Osteocyte (in vitro differentiated cells): ENCODE measurements at regions not wholly inside any gene's neighbourhood (a gene's known extent, or its start where the extent isn't known, plus 50 kb on each side); places are given as distances from the start of the nearest gene placed in this dataset.

ENCODE experiments used
- DNase-seq: peaks from one replicate; pipeline ENCODE4 v3.0.0; 2021; ENCODE audit warnings: mixed read lengths; ENCODE audit not compliant: unreplicated experiment; ENCODE audit errors: extremely low spot score
- H3K27ac Mint-ChIP-seq: one replicate; pipeline ENCODE4 v1.8.0; 2021; ENCODE audit warnings: mild to moderate bottlenecking, mixed read lengths; ENCODE audit not compliant: unreplicated experiment
- H3K27me3 Mint-ChIP-seq: one replicate; pipeline ENCODE4 v1.8.0; 2021; ENCODE audit warnings: mixed read lengths; ENCODE audit not compliant: unreplicated experiment
- H3K36me3 Mint-ChIP-seq: one replicate; pipeline ENCODE4 v1.8.0; 2021; ENCODE audit warnings: mixed read lengths; ENCODE audit not compliant: unreplicated experiment
- H3K4me1 Mint-ChIP-seq: one replicate; pipeline ENCODE4 v1.8.0; 2021; ENCODE audit warnings: mixed read lengths; ENCODE audit not compliant: unreplicated experiment
- H3K4me3 Mint-ChIP-seq: one replicate; pipeline ENCODE4 v1.8.0; 2021; ENCODE audit warnings: mild to moderate bottlenecking, moderate library complexity, mixed read lengths; ENCODE audit not compliant: unreplicated experiment
- H3K9me3 Mint-ChIP-seq: one replicate; pipeline ENCODE4 v1.8.0; 2021; ENCODE audit warnings: mixed read lengths; ENCODE audit not compliant: unreplicated experiment
- TF ChIP-seq, protein P1 (sequence below): fragments of 200-600 bp; sonication (generic); IDR thresholded peaks from 2 replicates; pipeline ENCODE4 v1.5.0; 2021; ENCODE audit warnings: antibody characterized with exemption, mild to moderate bottlenecking, moderate library complexity

DNA sequence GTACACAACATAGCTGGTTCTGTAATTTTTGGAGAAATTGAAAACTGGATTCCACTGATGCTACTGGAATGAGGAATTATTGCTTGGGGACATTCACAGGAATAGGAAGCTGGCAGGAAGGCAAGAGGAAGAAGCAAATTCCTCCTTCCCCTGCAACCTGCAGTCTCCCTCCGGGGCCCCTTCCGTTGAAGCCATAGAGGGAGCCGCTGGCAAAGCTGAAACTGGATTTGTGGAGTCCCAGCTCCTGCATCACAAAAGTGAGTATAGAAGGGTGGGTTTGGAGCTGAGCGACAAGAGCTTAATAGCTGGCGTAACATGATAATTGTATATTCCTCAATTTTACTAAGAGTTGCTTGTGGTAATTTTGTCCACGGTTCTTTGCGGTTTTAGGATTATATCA is 190.8 kb downstream of the ADRA2A start:
- Mint-ChIP-seq H3K9me3 (no peaks in the 10 kb centered on the region), H3K4me3 (no peak overlapping the region), H3K27ac (no peak overlapping the region), H3K27me3 (no peaks in the 10 kb centered on the region), H3K4me1 (no peaks in the 10 kb centered on the region), H3K36me3 (no peaks in the 10 kb centered on the region)
- DNase-seq = no peak
- TF ChIP-seq, protein P1, sequence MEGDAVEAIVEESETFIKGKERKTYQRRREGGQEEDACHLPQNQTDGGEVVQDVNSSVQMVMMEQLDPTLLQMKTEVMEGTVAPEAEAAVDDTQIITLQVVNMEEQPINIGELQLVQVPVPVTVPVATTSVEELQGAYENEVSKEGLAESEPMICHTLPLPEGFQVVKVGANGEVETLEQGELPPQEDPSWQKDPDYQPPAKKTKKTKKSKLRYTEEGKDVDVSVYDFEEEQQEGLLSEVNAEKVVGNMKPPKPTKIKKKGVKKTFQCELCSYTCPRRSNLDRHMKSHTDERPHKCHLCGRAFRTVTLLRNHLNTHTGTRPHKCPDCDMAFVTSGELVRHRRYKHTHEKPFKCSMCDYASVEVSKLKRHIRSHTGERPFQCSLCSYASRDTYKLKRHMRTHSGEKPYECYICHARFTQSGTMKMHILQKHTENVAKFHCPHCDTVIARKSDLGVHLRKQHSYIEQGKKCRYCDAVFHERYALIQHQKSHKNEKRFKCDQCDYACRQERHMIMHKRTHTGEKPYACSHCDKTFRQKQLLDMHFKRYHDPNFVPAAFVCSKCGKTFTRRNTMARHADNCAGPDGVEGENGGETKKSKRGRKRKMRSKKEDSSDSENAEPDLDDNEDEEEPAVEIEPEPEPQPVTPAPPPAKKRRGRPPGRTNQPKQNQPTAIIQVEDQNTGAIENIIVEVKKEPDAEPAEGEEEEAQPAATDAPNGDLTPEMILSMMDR = no peak

DNA sequence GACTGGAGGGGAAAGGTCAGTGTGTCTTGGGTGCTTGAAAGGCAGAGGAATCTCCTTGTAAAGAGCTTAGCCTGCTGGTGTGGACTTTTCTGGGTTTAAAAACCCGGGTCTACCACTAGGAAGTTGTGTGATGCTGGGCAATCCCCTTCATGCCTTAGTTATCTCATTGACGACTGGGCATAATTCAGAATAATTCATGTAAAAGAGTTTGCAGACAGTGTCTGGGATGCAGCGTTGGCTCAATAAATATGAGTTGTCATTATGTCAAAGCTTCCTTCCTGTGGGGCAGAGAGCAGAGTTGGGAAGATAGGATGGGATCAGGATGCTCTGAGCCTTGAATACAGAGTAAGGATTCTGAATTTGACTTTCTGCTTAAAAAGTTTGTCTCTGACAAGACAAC is 196.4 kb downstream of the ADRA2A start:
- H3K4me3 Mint-ChIP-seq = no peak overlapping the region
- H3K9me3 Mint-ChIP-seq = no peaks in the 10 kb centered on the region
- TF ChIP-seq, protein P1 = no peak
- no peaks in the 10 kb centered on the region for H3K36me3 Mint-ChIP-seq
- no peaks in the 10 kb centered on the region for H3K4me1 Mint-ChIP-seq
- no peak overlapping the region for H3K27ac Mint-ChIP-seq
- peaks cover 3% of the 10 kb centered on the region for H3K27me3 Mint-ChIP-seq
- no peak for DNase-seq

GRCh38 chr10:111273635-111274034 is 196.8 kb downstream of the ADRA2A start:
- no peak overlapping the region for H3K4me3 Mint-ChIP-seq
- no peak overlapping the region for H3K27ac Mint-ChIP-seq
- H3K36me3 Mint-ChIP-seq = no peaks in the 10 kb centered on the region
- H3K27me3 Mint-ChIP-seq = peaks cover 5% of the 10 kb centered on the region
- H3K4me1 Mint-ChIP-seq = no peaks in the 10 kb centered on the region
- TF ChIP-seq, protein P1 = no peak
- H3K9me3 Mint-ChIP-seq = no peaks in the 10 kb centered on the region
- DNase-seq = no peak

- H3K27ac Mint-ChIP-seq = no peak overlapping the region
These were observed 198.3 kb downstream of the ADRA2A start for GRCh38 chr10:111275091-111275490.

GRCh38 chr10:111277661-111278060 is 200.8 kb downstream of the ADRA2A start:
- Mint-ChIP-seq H3K36me3 (no peaks in the 10 kb centered on the region), H3K4me3 (no peak overlapping the region), H3K27ac (no peak overlapping the region), H3K4me1 (no peaks in the 10 kb centered on the region), H3K27me3 (peaks cover 5% of the 10 kb centered on the region), H3K9me3 (no peaks in the 10 kb centered on the region)
- TF ChIP-seq, protein P1 = no peak
- DNase-seq = no peak

More at GRCh38 chr10:111275091-111275490, 198.3 kb downstream of the ADRA2A start:
- Mint-ChIP-seq H3K4me1 (no peaks in the 10 kb centered on the region), H3K9me3 (no peaks in the 10 kb centered on the region), H3K27me3 (peaks cover 5% of the 10 kb centered on the region), H3K4me3 (no peak overlapping the region), H3K36me3 (no peaks in the 10 kb centered on the region)
- no peak for DNase-seq
- TF ChIP-seq, protein P1 = no peak
